Thymus (tissue), 11 donors: ENCODE measurements at regions not wholly inside any gene's neighbourhood (a gene's known extent, or its start where the extent isn't known, plus 50 kb on each side); places are given as distances from the start of the nearest gene placed in this dataset.
A peak's percentile ranks its signal among the peaks of the same experiment; 100 is the strongest.
"Not testable (repeated sequence)": the region's sequence is repeated elsewhere in the genome, so short reads cannot be mapped to it uniquely, and the experiment has no call there.

ENCODE experiments used
- DNase-seq, 9 donors: peaks; one replicate each; pipeline ENCODE4 v3.0.0-alpha.2; 2013; ENCODE audit warnings: low spot score in 9 of 9, low read depth in 6 of 9, missing footprints in 1 of 9
- H3K27ac ChIP-seq, 2 donors: one replicate each; pipeline ENCODE4 v1.5.1; 2013; ENCODE audit warnings: control low read depth in 1 of 2, low read depth in 1 of 2, low read length in 1 of 2, mild to moderate bottlenecking in 1 of 2, moderate library complexity in 1 of 2
- H3K27me3 ChIP-seq, 2 donors: one replicate each; pipeline ENCODE4 v1.5.1; 2013; ENCODE audit warnings: low read length in 1 of 2; ENCODE audit not compliant: control insufficient read depth in 2 of 2, insufficient read depth in 1 of 2
- H3K36me3 ChIP-seq, 2 donors: one replicate each; pipeline ENCODE4 v1.5.1; 2013; ENCODE audit warnings: low read length in 1 of 2, mild to moderate bottlenecking in 1 of 2, moderate library complexity in 1 of 2; ENCODE audit not compliant: control insufficient read depth in 2 of 2, insufficient read depth in 2 of 2
- H3K4me1 ChIP-seq, 2 donors: one replicate each; pipeline ENCODE4 v1.5.1; 2013; ENCODE audit warnings: low read length in 2 of 2; ENCODE audit not compliant: control insufficient read depth in 2 of 2, insufficient read depth in 2 of 2
- H3K4me3 ChIP-seq, 2 donors: one replicate each; pipeline ENCODE4 v1.5.1; 2013; ENCODE audit warnings: low read length in 2 of 2, control low read depth in 1 of 2, mild to moderate bottlenecking in 1 of 2
- H3K9me3 ChIP-seq, 2 donors: one replicate each; pipeline ENCODE4 v1.5.1; 2013; ENCODE audit warnings: low read length in 1 of 2, mild to moderate bottlenecking in 1 of 2; ENCODE audit not compliant: control insufficient read depth in 2 of 2, insufficient read depth in 1 of 2
- WGBS: extraction: QIAGEN DNeasy Blood & Tissue Kit; methylation state at CpG from one replicate; pipeline ENCODE4 v1.1.7; 2013; 5-methylcytosine and 5-hydroxymethylcytosine counted together
- donor health status: healthy.

- no peak for DNase-seq
- Histone ChIP-seq H3K9me3 (no peaks in the 10 kb centered on the region), H3K36me3 (no peaks in the 10 kb centered on the region), H3K27ac (no peak overlapping the region), H3K4me1 (no peaks in the 10 kb centered on the region), H3K4me3 (no peak overlapping the region), H3K27me3 (no peaks in the 10 kb centered on the region)
- WGBS: 64% methylated on average over 2 of the region's 2 CpGs
These were observed 251.9 kb downstream of the ETV1 start for GRCh38 chr7:13737563-13737962.

- no peaks in the 10 kb centered on the region for H3K9me3 ChIP-seq
- 93% methylated on average over 2 of the region's 2 CpGs for WGBS
- H3K27me3 ChIP-seq: no peaks in the 10 kb centered on the region
- H3K4me3 ChIP-seq: no peak overlapping the region
- H3K36me3 ChIP-seq: no peaks in the 10 kb centered on the region
- H3K27ac ChIP-seq: no peak overlapping the region
- no peaks in the 10 kb centered on the region for H3K4me1 ChIP-seq
- DNase-seq: no peak
These were observed 247.3 kb downstream of the ETV1 start for GRCh38 chr7:13742126-13742525.

GRCh38 chr7:13742811-13743210 lies 246.7 kb downstream of the ETV1 start:
- no peaks in the 10 kb centered on the region for H3K27me3 ChIP-seq
- 72% methylated on average over 1 of the region's 1 CpG for WGBS
- no peak overlapping the region for H3K27ac ChIP-seq
- no peak overlapping the region for H3K4me3 ChIP-seq
- peak in 2 of 9 donors; percentile 1 to 5 for DNase-seq
- no peaks in the 10 kb centered on the region for H3K4me1 ChIP-seq
- H3K9me3 ChIP-seq: no peaks in the 10 kb centered on the region
- no peaks in the 10 kb centered on the region for H3K36me3 ChIP-seq

- H3K4me3 ChIP-seq: no peak overlapping the region
- no peaks in the 10 kb centered on the region for H3K27me3 ChIP-seq
- H3K27ac ChIP-seq: no peak overlapping the region
- H3K36me3 ChIP-seq: no peaks in the 10 kb centered on the region
- no peaks in the 10 kb centered on the region for H3K9me3 ChIP-seq
- H3K4me1 ChIP-seq: no peaks in the 10 kb centered on the region
- WGBS: 79% methylated on average over 3 of the region's 3 CpGs
- no peak for DNase-seq
These were observed 246.2 kb downstream of the ETV1 start for GRCh38 chr7:13743226-13743625.

GRCh38 chr7:13745530-13745929 lies 243.9 kb downstream of the ETV1 start:
- Histone ChIP-seq H3K36me3 (no peaks in the 10 kb centered on the region), H3K4me1 (no peaks in the 10 kb centered on the region), H3K27ac (no peak overlapping the region), H3K9me3 (no peaks in the 10 kb centered on the region), H3K27me3 (no peaks in the 10 kb centered on the region), H3K4me3 (no peak overlapping the region)
- WGBS: 91% methylated on average over 1 of the region's 1 CpG
- DNase-seq: no peak

- WGBS: 86% methylated on average over 6 of the region's 6 CpGs
- no peak for DNase-seq
These were observed 240.5 kb downstream of the ETV1 start for GRCh38 chr7:13748998-13749397.

GRCh38 chr7:13749636-13750035 lies 239.8 kb downstream of the ETV1 start:
- H3K36me3 ChIP-seq: no peaks in the 10 kb centered on the region
- H3K4me1 ChIP-seq: no peaks in the 10 kb centered on the region
- no peak overlapping the region for H3K4me3 ChIP-seq
- H3K27me3 ChIP-seq: no peaks in the 10 kb centered on the region
- H3K9me3 ChIP-seq: no peaks in the 10 kb centered on the region
- 97% methylated on average over 3 of the region's 3 CpGs for WGBS
- DNase-seq: no peak
- H3K27ac ChIP-seq: no peak overlapping the region

More at GRCh38 chr7:13748998-13749397, 240.5 kb downstream of the ETV1 start:
- Histone ChIP-seq H3K36me3 (no peaks in the 10 kb centered on the region), H3K27ac (no peak overlapping the region), H3K9me3 (no peaks in the 10 kb centered on the region), H3K4me1 (no peaks in the 10 kb centered on the region), H3K27me3 (no peaks in the 10 kb centered on the region), H3K4me3 (no peak overlapping the region)

- H3K36me3 ChIP-seq: no peaks in the 10 kb centered on the region
- DNase-seq: no peak
- WGBS: 88% methylated on average over 1 of the region's 1 CpG
- no peak overlapping the region for H3K27ac ChIP-seq
- no peaks in the 10 kb centered on the region for H3K9me3 ChIP-seq
- no peaks in the 10 kb centered on the region for H3K27me3 ChIP-seq
- no peak overlapping the region for H3K4me3 ChIP-seq
- no peaks in the 10 kb centered on the region for H3K4me1 ChIP-seq
These were observed 237.7 kb downstream of the ETV1 start for GRCh38 chr7:13751766-13752165.

- Histone ChIP-seq H3K27ac (no peak overlapping the region), H3K36me3 (no peaks in the 10 kb centered on the region), H3K4me3 (no peak overlapping the region), H3K9me3 (no peaks in the 10 kb centered on the region), H3K27me3 (no peaks in the 10 kb centered on the region), H3K4me1 (no peaks in the 10 kb centered on the region)
- no peak for DNase-seq
- WGBS: 98% methylated on average over 1 of the region's 1 CpG
These were observed 231.6 kb downstream of the ETV1 start for GRCh38 chr7:13757841-13758240.

GRCh38 chr7:13765853-13766252 lies 223.6 kb downstream of the ETV1 start:
- not testable (repeated sequence) for H3K9me3 ChIP-seq, H3K27ac ChIP-seq, H3K4me3 ChIP-seq, DNase-seq, H3K4me1 ChIP-seq, H3K27me3 ChIP-seq, H3K36me3 ChIP-seq
- 97% methylated on average over 16 of the region's 16 CpGs for WGBS
